ENCODE measurements at regions not wholly inside any gene's neighbourhood (a gene's known extent, or its start where the extent isn't known, plus 50 kb on each side); places are given as distances from the start of the nearest gene placed in this dataset.

- Histone ChIP-seq H3K27me3 (replicated peaks; ENCODE audit: control insufficient read depth, insufficient read depth, low read length) (no peaks in the 10 kb centered on the region), H3K36me3 (ENCODE audit: control insufficient read depth, insufficient read depth, low read length) (no peaks in the 10 kb centered on the region), H3K4me3 (replicated peaks; ENCODE audit: low read depth, low read length) (no peak overlapping the region)
- DNase-seq (ENCODE audit: extremely low read depth, insufficient read length) = no peak
- TF ChIP-seq CTCF (IDR thresholded peaks at IDR 0.05; ENCODE audit: insufficient read depth, low read length, poor library complexity, severe bottlenecking) = no peak
These were observed 111.5 kb upstream of the SFRP2 start for GRCh38 chr4:153900426-153900825.

- no peak overlapping the region for H3K4me3 ChIP-seq (replicated peaks; ENCODE audit: low read depth, low read length)
- no peaks in the 10 kb centered on the region for H3K36me3 ChIP-seq (ENCODE audit: control insufficient read depth, insufficient read depth, low read length)
- DNase-seq (ENCODE audit: extremely low read depth, insufficient read length) = no peak
- no peaks in the 10 kb centered on the region for H3K27me3 ChIP-seq (replicated peaks; ENCODE audit: control insufficient read depth, insufficient read depth, low read length)
- TF ChIP-seq CTCF (IDR thresholded peaks at IDR 0.05; ENCODE audit: insufficient read depth, low read length, poor library complexity, severe bottlenecking) = no peak
These were observed 101.9 kb upstream of the SFRP2 start for GRCh38 chr4:153890761-153891160.

GRCh38 chr4:153887217-153887616 is 98.3 kb upstream of the SFRP2 start:
- no peak for DNase-seq (ENCODE audit: extremely low read depth, insufficient read length)
- no peaks in the 10 kb centered on the region for H3K36me3 ChIP-seq (ENCODE audit: control insufficient read depth, insufficient read depth, low read length)
- no peak for TF ChIP-seq CTCF (IDR thresholded peaks at IDR 0.05; ENCODE audit: insufficient read depth, low read length, poor library complexity, severe bottlenecking)

GRCh38 chr4:153884325-153884724 is 95.4 kb upstream of the SFRP2 start:
- no peak for TF ChIP-seq CTCF (IDR thresholded peaks at IDR 0.05; ENCODE audit: insufficient read depth, low read length, poor library complexity, severe bottlenecking)
- no peak overlapping the region for H3K4me3 ChIP-seq (replicated peaks; ENCODE audit: low read depth, low read length)
- H3K36me3 ChIP-seq (ENCODE audit: control insufficient read depth, insufficient read depth, low read length) = no peaks in the 10 kb centered on the region
- no peak for DNase-seq (ENCODE audit: extremely low read depth, insufficient read length)
- no peaks in the 10 kb centered on the region for H3K27me3 ChIP-seq (replicated peaks; ENCODE audit: control insufficient read depth, insufficient read depth, low read length)

More at GRCh38 chr4:153887217-153887616, 98.3 kb upstream of the SFRP2 start:
- Histone ChIP-seq H3K4me3 (replicated peaks; ENCODE audit: low read depth, low read length) (no peak overlapping the region), H3K27me3 (replicated peaks; ENCODE audit: control insufficient read depth, insufficient read depth, low read length) (no peaks in the 10 kb centered on the region)

- no peak for TF ChIP-seq CTCF (IDR thresholded peaks at IDR 0.05; ENCODE audit: insufficient read depth, low read length, poor library complexity, severe bottlenecking)
- DNase-seq (ENCODE audit: extremely low read depth, insufficient read length) = no peak
- Histone ChIP-seq H3K36me3 (ENCODE audit: control insufficient read depth, insufficient read depth, low read length) (no peaks in the 10 kb centered on the region), H3K4me3 (replicated peaks; ENCODE audit: low read depth, low read length) (no peak overlapping the region), H3K27me3 (replicated peaks; ENCODE audit: control insufficient read depth, insufficient read depth, low read length) (no peaks in the 10 kb centered on the region)
These were observed 92.1 kb upstream of the SFRP2 start for GRCh38 chr4:153880983-153881382.

GRCh38 chr4:153877898-153878297 is 89.0 kb upstream of the SFRP2 start:
- Histone ChIP-seq H3K27me3 (replicated peaks; ENCODE audit: control insufficient read depth, insufficient read depth, low read length) (no peaks in the 10 kb centered on the region), H3K4me3 (replicated peaks; ENCODE audit: low read depth, low read length) (no peak overlapping the region), H3K36me3 (ENCODE audit: control insufficient read depth, insufficient read depth, low read length) (no peaks in the 10 kb centered on the region)
- TF ChIP-seq CTCF (IDR thresholded peaks at IDR 0.05; ENCODE audit: insufficient read depth, low read length, poor library complexity, severe bottlenecking) = no peak
- no peak for DNase-seq (ENCODE audit: extremely low read depth, insufficient read length)

All from GM06990 (cell line).